DMS114 treated with DMSO at 0.1 percent for 48 hours (cell line): ENCODE measurements at regions not wholly inside any gene's neighbourhood (a gene's known extent, or its start where the extent isn't known, plus 50 kb on each side); places are given as distances from the start of the nearest gene placed in this dataset.

Source experiments
- DNase-seq: peaks from one replicate; lab custom pipeline; 2025; ENCODE audit not compliant: unreplicated experiment; lab: John Stamatoyannopoulos, UW

DNA sequence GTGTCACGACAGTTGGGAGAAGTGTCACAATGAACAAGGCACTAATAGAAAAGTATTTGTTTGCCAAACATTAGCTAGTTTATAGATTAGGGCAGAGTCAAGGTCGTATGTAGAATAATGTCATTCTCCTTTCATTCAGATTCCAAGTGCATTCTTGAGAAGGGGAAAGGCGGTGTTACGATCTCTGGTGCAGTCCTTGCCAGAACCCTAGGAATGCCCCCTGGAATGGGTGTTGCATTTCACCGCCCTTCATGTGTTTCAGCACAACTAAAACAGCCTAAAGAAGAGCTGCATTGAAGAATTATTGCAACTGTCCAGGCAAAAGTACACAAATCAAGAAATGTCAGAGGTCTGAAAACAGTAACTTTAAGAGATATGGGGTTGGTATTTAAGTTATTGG is 721.0 kb upstream of the WWC1 start:
- DNase-seq: no peak

DNA sequence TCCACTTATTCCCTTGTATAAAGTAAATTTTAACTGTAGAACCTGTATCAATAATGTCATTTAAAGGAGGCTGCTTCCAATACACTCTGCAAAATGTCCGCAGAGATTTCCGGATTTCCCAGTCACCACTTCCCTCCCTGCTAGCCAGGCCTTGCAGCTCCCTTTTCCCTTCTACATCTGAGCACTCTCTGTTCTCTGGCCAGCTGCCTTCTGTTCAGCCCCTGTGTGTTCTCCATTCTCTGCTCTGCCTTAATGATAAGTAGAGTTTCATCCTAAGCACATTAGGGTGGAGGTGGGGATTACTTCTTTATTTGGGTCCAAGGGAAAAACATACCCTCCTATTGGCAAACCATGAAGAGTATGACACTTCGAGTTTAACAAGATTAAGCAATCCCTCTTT is 719.6 kb upstream of the WWC1 start:
- DNase-seq: no peak

- no peak for DNase-seq
These were observed 717.9 kb upstream of the WWC1 start for GRCh38 chr5:167573370-167574127.

- DNase-seq: no peak
These were observed 717.0 kb upstream of the WWC1 start for GRCh38 chr5:167574464-167574863.

- no peak for DNase-seq
These were observed 716.1 kb upstream of the WWC1 start for GRCh38 chr5:167575330-167575729.

DNA sequence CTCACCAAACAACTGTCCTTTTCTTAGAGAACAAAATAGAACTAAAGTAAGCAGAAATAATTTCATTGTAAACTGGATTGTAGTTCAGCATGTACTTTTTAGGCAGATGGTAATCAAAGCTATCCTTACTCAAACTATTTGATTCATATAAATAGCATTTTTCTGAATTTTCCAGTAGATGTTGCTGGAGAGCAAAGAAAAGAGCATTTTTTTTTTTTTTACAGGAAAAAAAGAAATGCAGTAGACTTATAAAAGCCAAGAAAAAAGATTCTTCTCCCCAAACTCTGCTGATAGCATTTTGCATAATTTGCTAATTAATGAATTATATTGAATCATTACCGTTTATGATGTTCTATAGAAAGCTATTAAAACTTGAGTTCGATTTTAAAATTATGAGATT is 715.3 kb upstream of the WWC1 start:
- DNase-seq: no peak

DNA sequence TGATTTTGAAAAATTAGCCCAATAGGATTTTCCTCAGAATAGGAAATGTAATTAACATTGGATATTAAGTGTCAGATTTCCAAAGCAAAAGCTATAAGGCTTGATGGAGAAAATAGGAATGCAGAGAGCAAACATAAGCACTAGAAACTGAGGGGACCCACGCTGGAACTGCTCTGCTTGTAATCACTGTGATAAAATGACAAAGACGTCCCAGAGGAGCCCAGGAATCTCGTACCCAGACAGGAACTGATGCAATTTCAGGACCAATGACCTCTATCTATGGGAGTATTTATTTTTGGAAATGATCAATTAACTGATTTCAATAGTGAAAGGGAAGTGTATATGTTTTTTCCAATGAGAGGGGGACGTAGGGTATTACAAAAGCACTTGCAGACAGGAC is 714.5 kb upstream of the WWC1 start:
- DNase-seq: no peak

GRCh38 chr5:167577616-167578015 is 713.8 kb upstream of the WWC1 start:
- DNase-seq: no peak

DNA sequence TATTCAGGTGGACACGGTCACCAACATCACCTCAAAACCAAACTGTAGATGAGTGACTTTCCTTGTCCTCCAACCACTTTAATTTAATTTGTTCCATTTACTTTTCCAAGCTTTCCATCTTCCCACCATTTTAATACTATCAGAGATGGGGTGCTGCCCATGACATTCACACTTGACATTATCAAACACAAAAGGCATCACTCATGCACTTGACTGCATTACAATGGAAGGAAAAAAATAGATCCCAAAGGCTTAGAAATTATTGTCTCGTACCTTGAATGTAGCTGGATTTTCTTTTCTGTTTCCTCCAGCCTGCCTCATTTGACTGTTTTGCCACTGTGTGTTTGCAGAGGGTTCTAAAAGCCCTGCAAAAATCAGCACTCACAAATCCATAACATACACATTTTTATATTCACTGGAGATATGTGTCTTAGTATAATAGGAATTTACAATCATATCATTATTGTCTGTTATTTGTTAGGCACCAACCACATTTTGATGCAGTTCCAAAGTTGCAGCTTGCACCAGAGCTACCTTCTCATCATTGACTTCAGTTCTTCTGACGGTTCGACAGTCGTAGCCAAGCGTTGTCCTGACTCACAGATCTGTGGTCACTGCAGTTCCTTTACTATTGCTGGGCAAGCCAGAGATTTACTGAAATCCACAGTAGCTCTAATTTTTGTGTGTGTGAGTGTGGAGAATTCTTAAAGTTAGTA is 712.3 kb upstream of the WWC1 start:
- DNase-seq: no peak

DNA sequence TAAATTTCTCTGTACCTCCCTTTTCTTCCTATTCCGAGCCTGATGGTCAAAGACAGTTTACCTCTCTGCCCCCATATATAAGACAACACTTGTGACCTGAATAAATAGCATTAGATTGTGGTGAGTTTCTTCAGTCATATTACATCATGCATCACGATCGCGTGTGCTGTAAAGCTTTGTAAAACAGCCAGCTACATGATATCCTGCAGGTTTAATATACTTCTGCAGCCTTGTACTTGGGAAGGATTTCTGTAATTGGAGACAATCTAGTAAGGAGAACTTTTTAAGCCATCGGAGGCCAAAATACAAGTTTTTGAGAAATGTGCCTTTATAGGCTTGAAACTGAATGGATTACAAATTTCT is 711.8 kb upstream of the WWC1 start:
- no peak for DNase-seq

GRCh38 chr5:167580608-167581007 is 710.8 kb upstream of the WWC1 start:
- DNase-seq: no peak

GRCh38 chr5:167582283-167582682 is 709.2 kb upstream of the WWC1 start:
- DNase-seq: no peak

GRCh38 chr5:167582886-167583285 is 708.6 kb upstream of the WWC1 start:
- no peak for DNase-seq

GRCh38 chr5:167585184-167585583 is 706.3 kb upstream of the WWC1 start:
- no peak for DNase-seq

DNA sequence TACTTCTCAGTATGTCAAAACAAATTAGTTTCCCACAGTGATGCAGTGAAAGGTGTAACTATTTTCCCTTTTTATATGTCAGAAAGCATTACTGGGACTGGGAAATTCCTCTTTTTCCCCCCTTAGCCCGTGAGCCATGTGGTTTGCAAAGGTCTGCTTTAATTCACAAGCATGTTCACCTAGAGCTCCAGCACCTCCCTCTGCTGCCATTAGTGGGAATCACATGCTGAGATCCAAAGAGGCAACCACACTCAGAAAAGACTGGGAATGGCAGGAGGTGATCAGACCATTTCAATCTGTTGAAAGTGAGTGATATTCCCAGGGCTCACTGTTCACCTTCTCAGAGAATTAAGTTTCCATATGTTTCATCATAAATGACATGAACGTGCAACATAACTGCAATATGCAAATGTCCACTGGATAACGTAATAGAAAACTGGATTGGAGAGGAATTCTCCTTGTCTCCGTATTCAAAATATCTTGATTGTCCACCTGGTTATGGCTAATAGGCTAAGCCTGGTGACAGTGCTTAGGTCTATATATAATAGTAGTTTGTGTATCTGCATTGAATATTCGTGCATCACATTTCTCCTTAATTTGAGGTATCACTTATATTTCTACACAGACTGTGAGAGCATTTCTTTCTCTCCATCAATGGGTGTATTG is 703.5 kb upstream of the WWC1 start:
- peak; percentile 30 for DNase-seq

GRCh38 chr5:167592114-167592513 is 699.3 kb upstream of the WWC1 start:
- DNase-seq: no peak

DNA sequence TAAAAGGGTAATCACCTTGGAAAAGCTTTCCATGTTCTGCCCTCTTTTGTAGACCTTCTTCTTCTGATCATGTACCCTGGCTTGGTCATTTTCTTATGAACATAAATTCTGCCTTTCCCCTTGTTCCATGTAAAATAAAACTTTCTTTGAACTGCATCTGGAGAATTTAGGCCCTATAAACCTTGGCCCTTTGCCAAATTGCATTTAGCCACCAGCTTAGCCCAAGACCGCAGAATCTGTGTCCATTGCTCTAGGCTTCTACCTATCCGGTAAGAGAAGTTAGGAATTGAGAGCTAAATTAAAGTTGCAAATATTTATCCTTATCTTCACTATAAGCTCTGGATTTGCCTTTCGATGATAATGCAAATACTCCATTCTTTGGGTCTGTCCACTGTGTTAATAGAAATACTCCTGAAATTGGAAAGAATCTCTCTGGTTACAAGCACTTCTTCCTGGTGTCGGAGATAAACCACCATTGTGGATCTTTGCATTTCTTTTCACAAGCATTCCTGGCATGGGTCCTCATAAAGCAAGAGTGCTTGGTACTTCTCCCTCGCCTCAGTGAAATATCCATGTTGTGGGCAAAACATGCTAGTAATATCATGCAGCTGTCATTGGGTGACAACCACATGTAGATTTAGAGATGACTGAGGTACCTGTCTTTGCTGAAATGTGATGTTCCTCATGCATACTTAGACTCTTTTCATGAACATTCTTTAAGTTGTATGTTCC is 698.0 kb upstream of the WWC1 start:
- no peak for DNase-seq

DNA sequence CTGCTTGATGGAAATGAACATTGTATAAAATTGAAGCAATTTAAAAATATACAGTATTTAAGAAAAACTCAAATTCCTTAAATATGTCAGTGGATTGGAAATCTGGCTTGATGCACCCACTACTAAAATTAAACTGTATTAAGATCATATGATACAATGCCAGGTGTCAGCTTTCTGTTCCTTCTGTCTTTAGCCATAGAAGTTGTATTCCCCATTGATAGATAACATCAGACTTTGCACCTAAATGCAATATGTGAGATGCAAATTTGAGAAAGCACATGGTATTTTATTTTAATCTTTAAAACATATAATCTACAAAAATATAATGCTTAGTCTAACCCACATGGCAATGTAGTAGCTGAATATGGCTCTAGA is 697.4 kb upstream of the WWC1 start:
- DNase-seq: no peak

DNA sequence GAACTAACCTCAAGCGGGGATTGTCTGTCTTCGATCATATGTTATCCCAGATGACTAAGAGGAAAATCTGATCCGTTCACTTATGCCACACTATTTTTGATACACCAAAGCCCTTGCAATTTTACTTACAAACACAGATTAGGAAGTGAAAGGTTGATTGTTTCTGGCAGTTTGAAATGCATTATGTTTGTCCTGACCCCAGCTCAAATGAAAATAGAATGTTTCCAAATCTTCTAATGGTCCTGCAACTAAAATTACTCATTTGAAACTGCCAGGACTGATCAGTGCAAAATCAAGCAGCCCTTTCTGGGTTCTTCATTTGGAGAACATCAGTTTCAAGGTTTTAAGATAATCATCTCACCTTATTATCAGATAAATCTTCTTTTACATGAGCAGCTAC is 696.7 kb upstream of the WWC1 start:
- no peak for DNase-seq

DNA sequence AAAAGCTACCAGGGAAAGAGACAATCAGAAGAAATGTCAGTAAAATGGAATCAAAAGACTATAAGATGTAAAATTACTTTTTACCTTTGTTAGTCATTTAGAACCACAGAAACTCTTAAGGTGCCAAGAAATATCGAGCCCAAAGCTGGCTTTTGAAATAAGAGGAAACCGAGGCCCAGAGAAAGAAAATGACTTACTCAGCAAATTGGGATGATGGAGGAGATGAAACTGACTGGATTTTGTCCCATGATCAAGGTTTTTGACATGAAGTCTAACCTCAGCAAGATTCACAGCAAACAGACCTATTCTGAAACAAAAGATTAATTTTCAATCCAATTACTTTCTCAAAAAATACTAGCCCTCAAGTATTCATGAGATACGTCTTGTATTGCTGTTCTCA is 696.2 kb upstream of the WWC1 start:
- no peak for DNase-seq

- DNase-seq: no peak
These were observed 693.3 kb upstream of the WWC1 start for GRCh38 chr5:167598166-167598565.

GRCh38 chr5:167602067-167602466 is 689.4 kb upstream of the WWC1 start:
- DNase-seq: no peak
